Chondrocyte (in vitro differentiated cells): ENCODE measurements at regions not wholly inside any gene's neighbourhood (a gene's known extent, or its start where the extent isn't known, plus 50 kb on each side); places are given as distances from the start of the nearest gene placed in this dataset.

Source experiments
- DNase-seq: peaks from one replicate; pipeline ENCODE4 v3.0.0; 2021; ENCODE audit warnings: mixed read lengths, low spot score
- H3K27ac Mint-ChIP-seq: one replicate; pipeline ENCODE4 v1.8.0; 2021; ENCODE audit warnings: mild to moderate bottlenecking, moderate library complexity, mixed read lengths; ENCODE audit not compliant: unreplicated experiment
- H3K27me3 Mint-ChIP-seq: 2 replicates; pipeline ENCODE4 v1.8.0; 2021; ENCODE audit warnings: low read depth, mixed read lengths
- H3K36me3 Mint-ChIP-seq: 2 replicates; pipeline ENCODE4 v1.8.0; 2021; ENCODE audit warnings: low read depth, mixed read lengths
- H3K4me1 Mint-ChIP-seq: 2 replicates; pipeline ENCODE4 v1.8.0; 2021; ENCODE audit warnings: low read depth, mild to moderate bottlenecking, mixed read lengths
- H3K4me3 Mint-ChIP-seq: one replicate; pipeline ENCODE4 v1.8.0; 2021; ENCODE audit warnings: mild to moderate bottlenecking, moderate library complexity, mixed read lengths; ENCODE audit not compliant: unreplicated experiment
- H3K9me3 Mint-ChIP-seq: 2 replicates; pipeline ENCODE4 v1.8.0; 2021; ENCODE audit warnings: low read depth, mixed read lengths
- CTCF ChIP-seq: fragments of 200-600 bp; sonication (generic); IDR thresholded peaks from 2 replicates; pipeline ENCODE4 v1.5.0; 2021; ENCODE audit warnings: antibody characterized with exemption, mild to moderate bottlenecking, moderate library complexity

GRCh38 chr16:75780669-75781068, 54.4 kb upstream of the CPHXL start:
- DNase-seq: no peak
- no peaks in the 10 kb centered on the region for H3K36me3 Mint-ChIP-seq
- TF ChIP-seq CTCF: no peak
- no peak overlapping the region for H3K27ac Mint-ChIP-seq
- no peak overlapping the region for H3K4me3 Mint-ChIP-seq
- no peaks in the 10 kb centered on the region for H3K9me3 Mint-ChIP-seq
- peaks cover 59% of the 10 kb centered on the region for H3K27me3 Mint-ChIP-seq
- no peaks in the 10 kb centered on the region for H3K4me1 Mint-ChIP-seq

GRCh38 chr16:75781683-75782343, 55.5 kb upstream of the CPHXL start:
- Mint-ChIP-seq H3K27ac (no peak overlapping the region), H3K4me1 (no peaks in the 10 kb centered on the region), H3K9me3 (no peaks in the 10 kb centered on the region), H3K36me3 (no peaks in the 10 kb centered on the region), H3K4me3 (no peak overlapping the region), H3K27me3 (peaks cover 59% of the 10 kb centered on the region)
- no peak for TF ChIP-seq CTCF
- DNase-seq: no peak

GRCh38 chr16:75787440-75787839, 61.1 kb upstream of the CPHXL start:
- no peak for DNase-seq
- Mint-ChIP-seq H3K27ac (no peak overlapping the region), H3K36me3 (no peaks in the 10 kb centered on the region), H3K9me3 (no peaks in the 10 kb centered on the region), H3K27me3 (peaks cover 32% of the 10 kb centered on the region), H3K4me3 (no peak overlapping the region), H3K4me1 (no peaks in the 10 kb centered on the region)
- no peak for TF ChIP-seq CTCF

- Mint-ChIP-seq H3K4me3 (no peak overlapping the region), H3K36me3 (no peaks in the 10 kb centered on the region), H3K27me3 (peaks cover 26% of the 10 kb centered on the region), H3K9me3 (no peaks in the 10 kb centered on the region), H3K4me1 (no peaks in the 10 kb centered on the region), H3K27ac (no peak overlapping the region)
- no peak for DNase-seq
- TF ChIP-seq CTCF: peak; percentile 90
Measured at GRCh38 chr16:75789237-75789636, 62.9 kb upstream of the CPHXL start.

GRCh38 chr16:75792771-75793492, 66.6 kb upstream of the CPHXL start:
- DNase-seq: no peak
- H3K27me3 Mint-ChIP-seq: peaks cover 24% of the 10 kb centered on the region
- no peaks in the 10 kb centered on the region for H3K4me1 Mint-ChIP-seq
- no peaks in the 10 kb centered on the region for H3K36me3 Mint-ChIP-seq
- no peak overlapping the region for H3K4me3 Mint-ChIP-seq
- TF ChIP-seq CTCF: no peak
- H3K9me3 Mint-ChIP-seq: peaks cover 3% of the 10 kb centered on the region
- H3K27ac Mint-ChIP-seq: no peak overlapping the region
